GM12874 (cell line): ENCODE measurements at regions not wholly inside any gene's neighbourhood (a gene's known extent, or its start where the extent isn't known, plus 50 kb on each side); places are given as distances from the start of the nearest gene placed in this dataset.

Experiments used
- TF ChIP-seq, protein P1 (sequence below): IDR thresholded peaks from 2 replicates; pipeline ENCODE4 v1.5.1; 2011; ENCODE audit warnings: low read depth, mild to moderate bottlenecking, control low read depth, low read length, moderate library complexity; ENCODE audit not compliant: insufficient read depth

DNA sequence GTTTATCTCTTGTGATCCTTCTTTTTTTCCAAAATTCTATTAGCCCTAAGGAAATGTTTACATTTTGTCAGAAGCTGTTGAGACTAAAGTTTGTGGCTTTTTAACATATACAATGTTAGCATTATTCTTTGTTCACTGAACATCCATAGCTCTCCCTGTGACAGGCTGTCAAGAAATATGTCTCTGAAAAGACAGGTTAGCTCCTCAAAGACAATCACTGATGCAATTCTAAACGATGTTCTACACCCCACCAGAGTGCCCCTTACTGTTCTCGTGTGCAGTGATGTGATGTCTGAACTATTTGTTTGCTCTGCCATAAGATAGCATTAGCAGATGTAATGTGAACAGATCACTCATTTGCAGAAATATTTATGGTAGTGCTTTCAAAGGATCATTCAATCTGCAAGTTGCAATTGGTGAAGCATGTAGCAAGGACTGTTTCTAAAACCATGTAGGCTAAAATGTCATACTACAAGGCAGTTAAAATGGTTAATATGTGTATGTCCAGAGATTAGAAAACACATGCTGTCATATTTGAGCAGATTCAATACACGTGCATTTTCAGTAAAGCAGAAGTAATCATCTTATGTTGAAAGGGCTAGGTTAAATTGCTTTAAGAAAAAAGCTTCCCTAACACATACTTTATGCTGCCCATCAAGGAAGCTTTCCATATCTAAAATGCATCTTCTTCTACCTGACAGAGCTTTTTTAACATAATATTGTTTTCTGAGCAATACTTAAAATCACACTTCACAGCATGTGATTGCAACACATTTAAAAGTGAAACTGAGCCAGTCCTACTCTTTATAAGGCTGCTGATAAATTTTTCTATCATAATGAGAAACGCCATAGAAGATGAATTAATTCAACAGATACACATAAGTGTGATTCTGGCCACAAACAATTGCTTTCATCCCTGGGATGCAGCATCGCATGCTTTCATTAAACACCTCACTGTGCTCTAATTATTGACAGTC lies 285.7 kb upstream of the UBE2E3 start:
- TF ChIP-seq, protein P1, sequence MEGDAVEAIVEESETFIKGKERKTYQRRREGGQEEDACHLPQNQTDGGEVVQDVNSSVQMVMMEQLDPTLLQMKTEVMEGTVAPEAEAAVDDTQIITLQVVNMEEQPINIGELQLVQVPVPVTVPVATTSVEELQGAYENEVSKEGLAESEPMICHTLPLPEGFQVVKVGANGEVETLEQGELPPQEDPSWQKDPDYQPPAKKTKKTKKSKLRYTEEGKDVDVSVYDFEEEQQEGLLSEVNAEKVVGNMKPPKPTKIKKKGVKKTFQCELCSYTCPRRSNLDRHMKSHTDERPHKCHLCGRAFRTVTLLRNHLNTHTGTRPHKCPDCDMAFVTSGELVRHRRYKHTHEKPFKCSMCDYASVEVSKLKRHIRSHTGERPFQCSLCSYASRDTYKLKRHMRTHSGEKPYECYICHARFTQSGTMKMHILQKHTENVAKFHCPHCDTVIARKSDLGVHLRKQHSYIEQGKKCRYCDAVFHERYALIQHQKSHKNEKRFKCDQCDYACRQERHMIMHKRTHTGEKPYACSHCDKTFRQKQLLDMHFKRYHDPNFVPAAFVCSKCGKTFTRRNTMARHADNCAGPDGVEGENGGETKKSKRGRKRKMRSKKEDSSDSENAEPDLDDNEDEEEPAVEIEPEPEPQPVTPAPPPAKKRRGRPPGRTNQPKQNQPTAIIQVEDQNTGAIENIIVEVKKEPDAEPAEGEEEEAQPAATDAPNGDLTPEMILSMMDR, result no peak

DNA sequence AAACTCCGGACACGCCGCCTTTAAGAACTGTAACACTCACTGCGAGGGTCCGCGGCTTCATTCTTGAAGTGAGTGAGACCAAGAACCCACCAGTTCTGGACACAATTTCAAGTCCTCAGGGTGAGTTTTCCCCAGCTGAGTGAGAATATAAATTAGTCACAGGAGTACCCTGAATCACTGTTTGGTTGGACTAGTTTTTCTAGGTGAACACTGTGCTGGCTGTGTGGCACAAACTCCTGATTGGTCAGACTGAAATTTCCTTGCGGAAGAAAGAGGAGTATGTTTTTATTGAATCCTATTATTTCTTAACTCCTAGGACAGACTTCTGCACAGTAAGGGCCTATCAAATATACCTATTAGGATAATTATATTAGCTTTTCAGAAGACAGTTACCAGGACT lies 288.1 kb upstream of the UBE2E3 start:
- TF ChIP-seq, protein P1, result no peak

DNA sequence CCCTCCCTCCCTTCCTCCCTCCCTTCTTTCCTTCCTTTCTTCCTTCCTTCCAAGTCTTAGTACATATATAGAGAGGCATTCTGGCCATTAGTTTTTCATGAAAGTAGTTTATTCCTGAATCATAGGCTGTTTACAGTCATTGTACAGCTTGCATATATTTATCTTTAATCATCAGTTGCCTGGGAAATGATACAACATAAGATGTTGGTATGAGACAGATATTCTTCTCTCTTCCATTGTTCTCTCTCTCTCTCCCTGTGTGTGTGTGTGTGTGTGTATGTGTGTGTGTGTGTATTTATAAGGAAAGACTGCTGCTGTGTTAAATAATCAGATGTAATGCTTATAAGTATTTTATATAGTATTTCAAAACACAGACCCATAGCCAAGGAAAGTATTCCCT lies 289.8 kb upstream of the UBE2E3 start:
- TF ChIP-seq, protein P1, result no peak

DNA sequence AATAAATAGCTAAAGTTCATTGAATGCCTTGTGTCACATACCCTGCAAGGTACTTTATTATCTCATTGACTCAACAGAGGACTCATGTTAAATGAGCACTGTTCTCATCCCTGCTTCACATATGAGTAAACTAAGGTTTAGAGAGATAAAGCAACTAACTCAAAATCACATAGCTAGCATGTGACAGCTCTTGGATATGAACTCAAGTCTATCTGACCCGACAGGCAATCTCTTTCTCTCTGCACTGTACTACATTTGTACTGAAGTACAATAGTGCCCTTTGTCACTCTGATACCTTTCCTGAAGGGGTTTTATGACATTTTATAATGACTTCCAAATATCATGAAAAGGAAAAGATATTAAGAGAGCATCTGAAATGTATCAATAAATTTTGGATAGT lies 297.5 kb upstream of the UBE2E3 start:
- TF ChIP-seq, protein P1, result no peak

DNA sequence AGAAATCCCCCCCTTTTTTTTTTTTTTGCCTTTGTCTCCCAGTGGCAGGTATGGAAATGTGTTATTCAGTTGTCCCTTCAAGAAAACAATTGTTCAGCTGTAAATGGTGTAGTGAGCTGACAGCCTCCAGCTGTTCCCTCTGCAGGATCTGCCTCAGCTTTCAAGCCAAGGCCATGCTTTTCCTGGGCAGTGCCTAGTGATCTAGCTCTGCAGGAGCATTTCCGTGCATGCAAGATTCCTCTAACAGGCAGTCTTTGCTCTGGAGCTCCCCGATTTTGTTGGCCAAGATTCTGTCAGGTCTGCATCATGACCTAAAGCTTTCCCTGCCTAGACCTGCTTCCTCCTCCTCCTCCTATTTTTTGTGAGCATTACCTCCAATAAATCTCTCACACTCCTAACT lies 300.7 kb upstream of the UBE2E3 start:
- TF ChIP-seq, protein P1, result no peak

DNA sequence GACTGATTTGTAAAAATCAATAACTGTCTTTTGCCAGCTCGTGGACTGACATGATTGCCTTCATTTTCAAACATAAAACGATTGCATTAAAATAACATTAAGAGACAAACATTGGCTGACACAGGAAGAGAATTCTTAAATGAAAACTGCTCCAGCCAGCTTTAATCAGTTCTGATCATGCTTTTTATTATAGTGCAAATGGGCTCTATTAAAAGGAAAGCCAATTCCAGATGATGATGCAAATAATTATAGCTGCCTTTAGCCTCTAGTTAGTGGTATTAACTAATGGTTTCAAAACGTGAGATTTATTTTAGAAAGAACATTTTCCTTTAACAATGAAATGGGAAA lies 301.8 kb upstream of the UBE2E3 start:
- TF ChIP-seq, protein P1, result no peak

DNA sequence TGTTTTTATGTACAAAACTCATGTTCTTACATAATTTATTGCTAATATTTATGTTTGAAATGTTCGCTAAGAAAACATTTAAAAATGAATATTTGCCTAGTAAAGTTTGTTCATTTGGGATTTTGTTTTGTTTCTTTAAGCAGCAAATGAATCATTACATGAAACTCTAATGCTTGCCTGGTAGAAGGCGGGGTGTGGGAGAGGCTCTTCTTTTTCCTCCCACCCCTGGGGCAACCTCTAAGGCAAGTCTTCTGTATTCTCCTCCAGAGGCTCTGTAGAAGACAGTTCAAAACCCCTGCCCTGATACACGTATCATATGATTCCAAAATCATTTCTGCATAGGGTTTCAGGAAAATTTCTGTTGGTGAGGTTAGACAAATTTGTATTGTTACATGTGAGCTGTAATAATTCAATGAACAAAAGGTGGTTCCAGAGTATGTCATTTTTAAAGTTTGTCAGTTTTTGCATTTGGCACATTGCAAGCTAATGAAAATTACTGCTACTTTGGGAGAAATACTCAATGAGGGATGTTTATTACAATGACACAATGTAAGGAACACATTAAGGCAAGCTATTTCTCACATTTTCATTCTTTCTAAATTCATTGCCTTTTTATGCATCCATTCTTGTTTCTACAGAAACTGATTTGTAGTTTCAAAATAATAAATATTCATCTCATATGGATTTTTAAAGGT lies 302.3 kb upstream of the UBE2E3 start:
- TF ChIP-seq, protein P1, result no peak
